WTC11 (cell line): ENCODE measurements at regions not wholly inside any gene's neighbourhood (a gene's known extent, or its start where the extent isn't known, plus 50 kb on each side); places are given as distances from the start of the nearest gene placed in this dataset.

ENCODE experiments used
- ATF3 ChIP-seq: sonication (generic); formaldehyde crosslinking; conservative IDR thresholded peaks from 2 replicates; pipeline ENCODE4 v1.8.1; 2022; ENCODE audit warnings: mild to moderate bottlenecking, missing genetic modification reagents
- CTCF ChIP-seq: fragments of 200-600 bp; IDR thresholded peaks from 2 replicates; pipeline ENCODE4 v1.8.0; 2022; ENCODE audit warnings: antibody characterized with exemption
- SP1 ChIP-seq: sonication (generic); formaldehyde crosslinking; conservative IDR thresholded peaks from 2 replicates; pipeline ENCODE4 v1.8.1; 2022; ENCODE audit warnings: missing genetic modification reagents
- USF1 ChIP-seq: sonication (generic); formaldehyde crosslinking; IDR thresholded peaks from 2 replicates; pipeline ENCODE4 v1.8.0; 2022; ENCODE audit warnings: mild to moderate bottlenecking, missing genetic modification reagents
- TF ChIP-seq, protein P1 (sequence below): sonication (generic); formaldehyde crosslinking; IDR thresholded peaks from 2 replicates; pipeline ENCODE4 v1.8.0; 2023; ENCODE audit warnings: mild to moderate bottlenecking, missing genetic modification reagents

- TF ChIP-seq ATF3 (CRISPR knock-in tag) = no peak
- TF ChIP-seq SP1 (CRISPR knock-in tag) = no peak
- TF ChIP-seq USF1 = no peak
- TF ChIP-seq, protein P1, sequence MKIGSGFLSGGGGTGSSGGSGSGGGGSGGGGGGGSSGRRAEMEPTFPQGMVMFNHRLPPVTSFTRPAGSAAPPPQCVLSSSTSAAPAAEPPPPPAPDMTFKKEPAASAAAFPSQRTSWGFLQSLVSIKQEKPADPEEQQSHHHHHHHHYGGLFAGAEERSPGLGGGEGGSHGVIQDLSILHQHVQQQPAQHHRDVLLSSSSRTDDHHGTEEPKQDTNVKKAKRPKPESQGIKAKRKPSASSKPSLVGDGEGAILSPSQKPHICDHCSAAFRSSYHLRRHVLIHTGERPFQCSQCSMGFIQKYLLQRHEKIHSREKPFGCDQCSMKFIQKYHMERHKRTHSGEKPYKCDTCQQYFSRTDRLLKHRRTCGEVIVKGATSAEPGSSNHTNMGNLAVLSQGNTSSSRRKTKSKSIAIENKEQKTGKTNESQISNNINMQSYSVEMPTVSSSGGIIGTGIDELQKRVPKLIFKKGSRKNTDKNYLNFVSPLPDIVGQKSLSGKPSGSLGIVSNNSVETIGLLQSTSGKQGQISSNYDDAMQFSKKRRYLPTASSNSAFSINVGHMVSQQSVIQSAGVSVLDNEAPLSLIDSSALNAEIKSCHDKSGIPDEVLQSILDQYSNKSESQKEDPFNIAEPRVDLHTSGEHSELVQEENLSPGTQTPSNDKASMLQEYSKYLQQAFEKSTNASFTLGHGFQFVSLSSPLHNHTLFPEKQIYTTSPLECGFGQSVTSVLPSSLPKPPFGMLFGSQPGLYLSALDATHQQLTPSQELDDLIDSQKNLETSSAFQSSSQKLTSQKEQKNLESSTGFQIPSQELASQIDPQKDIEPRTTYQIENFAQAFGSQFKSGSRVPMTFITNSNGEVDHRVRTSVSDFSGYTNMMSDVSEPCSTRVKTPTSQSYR (CRISPR knock-in tag) = no peak
- TF ChIP-seq CTCF = no peak
These were observed 68.6 kb upstream of the LHCGR start for GRCh38 chr2:48824116-48824515.
